ENCODE measurements at regions not wholly inside any gene's neighbourhood (a gene's known extent, or its start where the extent isn't known, plus 50 kb on each side); places are given as distances from the start of the nearest gene placed in this dataset.

DNA sequence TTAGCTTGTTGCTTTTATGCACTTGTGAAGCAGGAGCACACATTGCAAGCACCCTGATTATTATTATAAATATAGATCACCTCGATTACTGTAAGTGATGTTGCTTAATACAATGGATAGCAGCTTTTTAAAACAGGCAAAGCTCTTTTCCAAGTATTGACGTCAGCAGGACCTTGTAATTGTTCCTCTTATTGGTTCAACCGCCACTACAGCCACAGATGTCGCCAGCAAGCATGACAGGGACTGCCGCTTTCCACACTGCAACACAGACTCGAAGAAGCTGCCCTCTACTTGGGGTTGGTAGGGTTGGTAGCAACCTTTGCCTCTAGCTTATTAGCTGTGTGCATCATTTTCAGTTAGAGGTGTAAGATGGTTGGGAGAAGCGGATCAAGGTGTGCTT, 167.6 kb downstream of the ZNF365 start:
- H3K27me3 ChIP-seq (ENCODE audit: control insufficient read depth in 3 of 3, insufficient read depth in 3 of 3, low read length in 2 of 3): no peaks in the 10 kb centered on the region
- H3K4me1 ChIP-seq (ENCODE audit: control insufficient read depth in 5 of 5, insufficient read depth in 5 of 5, low read length in 5 of 5): no peaks in the 10 kb centered on the region
- no peak overlapping the region for H3K27ac ChIP-seq (ENCODE audit: low read depth in 1 of 2, low read length in 1 of 2)
- DNase-seq: peak in 1 of 3 donors; percentile 12
- H3K4me3 ChIP-seq: no peak overlapping the region
- H3K9me3 ChIP-seq (ENCODE audit: control insufficient read depth in 4 of 4, insufficient read depth in 3 of 4, low read length in 3 of 4): no peaks in the 10 kb centered on the region
- no peak for ATAC-seq (ENCODE audit: insufficient read depth, low FRiP score)
- no peaks in the 10 kb centered on the region for H3K36me3 ChIP-seq (ENCODE audit: control insufficient read depth in 4 of 4, insufficient read depth in 4 of 4, low read length in 4 of 4)
- 55 to 66% methylated on average over 7 of the region's 7 CpGs for WGBS, 2 donors
- H3K9ac ChIP-seq (ENCODE audit: insufficient read depth in 1 of 2, low read length in 2 of 2): no peak overlapping the region
- TF ChIP-seq, protein P1, sequence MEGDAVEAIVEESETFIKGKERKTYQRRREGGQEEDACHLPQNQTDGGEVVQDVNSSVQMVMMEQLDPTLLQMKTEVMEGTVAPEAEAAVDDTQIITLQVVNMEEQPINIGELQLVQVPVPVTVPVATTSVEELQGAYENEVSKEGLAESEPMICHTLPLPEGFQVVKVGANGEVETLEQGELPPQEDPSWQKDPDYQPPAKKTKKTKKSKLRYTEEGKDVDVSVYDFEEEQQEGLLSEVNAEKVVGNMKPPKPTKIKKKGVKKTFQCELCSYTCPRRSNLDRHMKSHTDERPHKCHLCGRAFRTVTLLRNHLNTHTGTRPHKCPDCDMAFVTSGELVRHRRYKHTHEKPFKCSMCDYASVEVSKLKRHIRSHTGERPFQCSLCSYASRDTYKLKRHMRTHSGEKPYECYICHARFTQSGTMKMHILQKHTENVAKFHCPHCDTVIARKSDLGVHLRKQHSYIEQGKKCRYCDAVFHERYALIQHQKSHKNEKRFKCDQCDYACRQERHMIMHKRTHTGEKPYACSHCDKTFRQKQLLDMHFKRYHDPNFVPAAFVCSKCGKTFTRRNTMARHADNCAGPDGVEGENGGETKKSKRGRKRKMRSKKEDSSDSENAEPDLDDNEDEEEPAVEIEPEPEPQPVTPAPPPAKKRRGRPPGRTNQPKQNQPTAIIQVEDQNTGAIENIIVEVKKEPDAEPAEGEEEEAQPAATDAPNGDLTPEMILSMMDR (IDR thresholded peaks at IDR 0.05; ENCODE audit: control extremely low read depth, extremely low read depth): no peak

DNA sequence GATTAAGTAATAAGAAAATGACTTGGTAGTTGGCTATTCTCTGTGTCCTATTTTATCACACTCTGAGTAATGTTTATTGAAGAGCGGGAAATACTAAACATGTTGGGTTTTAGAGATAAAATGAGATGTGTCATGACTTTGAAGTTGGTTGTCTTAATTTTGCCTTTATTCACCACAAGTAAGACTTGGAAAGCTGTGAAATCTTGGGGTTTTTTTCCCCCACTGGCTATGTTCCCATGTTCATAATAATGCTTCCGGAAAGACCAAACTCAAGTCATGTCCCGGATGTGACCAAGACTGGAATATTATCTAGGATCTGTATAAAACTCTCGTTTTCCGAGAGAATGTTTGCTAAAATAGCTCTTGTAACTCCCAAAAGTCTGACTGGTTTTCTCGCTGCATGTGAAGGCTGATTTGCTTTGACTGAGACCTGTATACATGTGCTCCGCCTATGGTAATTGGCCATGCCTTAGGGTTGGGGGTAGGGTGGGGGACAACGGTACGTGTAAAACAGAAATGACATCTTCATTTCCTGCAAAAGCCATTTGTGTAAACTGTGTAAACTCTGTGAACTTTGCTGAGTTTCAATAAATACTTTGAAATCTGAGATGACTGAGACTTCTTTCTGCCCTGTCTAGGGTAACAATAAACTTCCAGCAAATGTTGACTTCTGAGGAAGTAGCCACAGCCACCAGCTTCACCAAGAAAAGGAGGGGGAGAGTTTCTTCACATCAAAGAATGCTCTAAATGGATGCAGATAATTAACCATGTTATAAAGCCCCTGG, 169.6 kb downstream of the ZNF365 start:
- H3K36me3 ChIP-seq (ENCODE audit: control insufficient read depth in 4 of 4, insufficient read depth in 4 of 4, low read length in 4 of 4): no peaks in the 10 kb centered on the region
- ATAC-seq (ENCODE audit: insufficient read depth, low FRiP score): no peak
- no peak overlapping the region for H3K4me3 ChIP-seq
- DNase-seq: peak; percentile 21 to 71 (median 38)
- WGBS, 2 donors: 70% methylated on average over 9 of the region's 9 CpGs
- H3K27ac ChIP-seq (ENCODE audit: low read depth in 1 of 2, low read length in 1 of 2): no peak overlapping the region
- no peaks in the 10 kb centered on the region for H3K27me3 ChIP-seq (ENCODE audit: control insufficient read depth in 3 of 3, insufficient read depth in 3 of 3, low read length in 2 of 3)
- H3K9me3 ChIP-seq (ENCODE audit: control insufficient read depth in 4 of 4, insufficient read depth in 3 of 4, low read length in 3 of 4): no peaks in the 10 kb centered on the region
- H3K9ac ChIP-seq (ENCODE audit: insufficient read depth in 1 of 2, low read length in 2 of 2): no peak overlapping the region
- TF ChIP-seq, protein P1 (IDR thresholded peaks at IDR 0.05; ENCODE audit: control extremely low read depth, extremely low read depth): no peak
- H3K4me1 ChIP-seq (ENCODE audit: control insufficient read depth in 5 of 5, insufficient read depth in 5 of 5, low read length in 5 of 5): no peaks in the 10 kb centered on the region

DNA sequence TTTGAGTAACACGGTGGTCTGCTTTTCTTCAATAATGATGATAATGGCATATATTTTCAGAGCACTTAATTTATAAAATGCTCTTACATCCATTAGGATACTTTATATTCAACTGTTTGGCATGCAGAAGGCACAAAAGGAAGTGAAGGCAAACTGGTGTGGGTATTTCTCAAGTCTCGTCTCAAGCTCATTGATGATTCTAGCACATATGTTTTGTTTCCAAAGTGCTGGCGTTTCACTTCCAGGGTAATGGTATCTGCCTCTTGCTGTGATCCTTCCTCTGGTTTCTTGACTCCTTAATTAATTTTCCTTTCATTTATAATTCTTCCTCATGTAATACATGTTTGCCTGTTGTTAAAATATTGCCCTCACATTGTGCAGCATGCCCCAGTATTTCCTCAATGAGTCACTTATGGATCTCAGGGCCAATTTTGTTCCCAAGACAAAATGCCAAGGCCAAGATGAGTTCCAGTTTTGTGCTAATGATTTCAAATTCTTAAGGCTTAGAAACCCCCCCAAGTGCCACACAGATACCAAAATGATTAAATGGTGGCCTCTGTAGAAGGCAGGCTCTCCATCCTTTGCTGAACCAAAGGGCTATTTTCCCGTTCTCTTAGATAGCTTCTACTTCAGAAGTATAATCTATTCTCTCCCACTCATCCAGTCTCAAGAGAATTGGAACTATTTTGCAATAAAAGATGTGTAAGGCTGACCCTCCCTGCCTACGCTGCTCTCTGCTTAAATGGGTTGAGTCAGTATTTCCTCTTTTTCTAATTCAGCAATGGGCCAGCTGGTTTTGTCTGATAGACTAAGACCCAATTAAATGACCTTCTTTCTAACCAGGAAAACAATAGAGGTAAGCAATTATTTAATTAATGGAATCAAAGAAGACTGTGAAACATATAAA, 171.2 kb downstream of the ZNF365 start:
- no peak overlapping the region for H3K27ac ChIP-seq (ENCODE audit: low read depth in 1 of 2, low read length in 1 of 2)
- H3K4me3 ChIP-seq: no peak overlapping the region
- H3K4me1 ChIP-seq (ENCODE audit: control insufficient read depth in 5 of 5, insufficient read depth in 5 of 5, low read length in 5 of 5): no peaks in the 10 kb centered on the region
- 63 to 70% methylated on average over 5 of the region's 5 CpGs for WGBS, 2 donors
- H3K27me3 ChIP-seq (ENCODE audit: control insufficient read depth in 3 of 3, insufficient read depth in 3 of 3, low read length in 2 of 3): no peaks in the 10 kb centered on the region
- H3K9me3 ChIP-seq (ENCODE audit: control insufficient read depth in 4 of 4, insufficient read depth in 3 of 4, low read length in 3 of 4): no peaks in the 10 kb centered on the region
- ATAC-seq (ENCODE audit: insufficient read depth, low FRiP score) (peak; percentile 35), DNase-seq (no peak)
- H3K9ac ChIP-seq (ENCODE audit: insufficient read depth in 1 of 2, low read length in 2 of 2): no peak overlapping the region
- TF ChIP-seq, protein P1 (IDR thresholded peaks at IDR 0.05; ENCODE audit: control extremely low read depth, extremely low read depth): no peak
- no peaks in the 10 kb centered on the region for H3K36me3 ChIP-seq (ENCODE audit: control insufficient read depth in 4 of 4, insufficient read depth in 4 of 4, low read length in 4 of 4)
